Activated naive CD8-positive, alpha-beta T cell treated with anti-CD3 and anti-CD28 coated beads, Interleukin-2, amount 50 U/mL, for 24 hours (primary cell): ENCODE measurements at regions not wholly inside any gene's neighbourhood (a gene's known extent, or its start where the extent isn't known, plus 50 kb on each side); places are given as distances from the start of the nearest gene placed in this dataset.

Experiments used
- ATAC-seq: fragments of 150-1000 bp; cut with Tn5 transposase; one replicate; pipeline ENCODE4 v1.10.0; 2021
- DNase-seq: peaks from one replicate; pipeline ENCODE4 v3.0.0; 2021
- H3K27ac Mint-ChIP-seq: one replicate; pipeline ENCODE4 v1.8.0; 2021; ENCODE audit warnings: mild to moderate bottlenecking, mixed read lengths
- H3K27me3 Mint-ChIP-seq: one replicate; pipeline ENCODE4 v1.8.0; 2021; ENCODE audit warnings: mixed read lengths
- H3K36me3 Mint-ChIP-seq: one replicate; pipeline ENCODE4 v1.8.0; 2021; ENCODE audit warnings: low read depth, mixed read lengths
- H3K4me1 Mint-ChIP-seq: one replicate; pipeline ENCODE4 v1.8.0; 2021; ENCODE audit warnings: mixed read lengths
- H3K4me3 Mint-ChIP-seq: one replicate; pipeline ENCODE4 v1.8.0; 2021; ENCODE audit warnings: mild to moderate bottlenecking, moderate library complexity, mixed read lengths
- H3K9me3 Mint-ChIP-seq: one replicate; pipeline ENCODE4 v1.8.0; 2021; ENCODE audit warnings: mixed read lengths

GRCh38 chr14:104462651-104463630 lies 116.6 kb upstream of the C14orf180 start:
- Mint-ChIP-seq H3K4me3 (no peak overlapping the region), H3K9me3 (no peaks in the 10 kb centered on the region), H3K27me3 (peaks cover 53% of the 10 kb centered on the region), H3K4me1 (peaks cover 6% of the 10 kb centered on the region), H3K27ac (no peak overlapping the region), H3K36me3 (no peaks in the 10 kb centered on the region)
- DNase-seq, result no peak
- ATAC-seq, result no peak

DNA sequence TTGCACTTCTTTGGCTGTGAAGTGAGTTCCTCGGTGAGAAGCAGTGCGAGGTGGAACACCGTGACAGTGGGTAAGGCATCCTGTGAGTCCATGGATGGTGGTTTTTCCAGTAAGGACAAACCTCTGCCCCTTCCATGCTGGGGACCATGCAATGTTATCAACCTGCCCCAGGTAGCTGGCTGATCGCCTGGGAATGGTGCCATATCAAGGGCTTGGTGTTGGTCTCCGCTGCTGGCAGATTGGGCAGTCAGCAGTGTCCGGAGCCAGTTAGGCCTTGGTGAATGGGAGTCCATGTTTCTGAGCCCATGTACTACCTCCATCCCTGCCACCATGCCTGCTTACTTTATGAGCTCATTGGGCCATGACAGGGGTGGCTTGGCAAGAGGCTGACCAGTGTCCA lies 114.7 kb upstream of the C14orf180 start:
- Mint-ChIP-seq H3K9me3 (no peaks in the 10 kb centered on the region), H3K27ac (no peak overlapping the region), H3K4me1 (peaks cover 6% of the 10 kb centered on the region), H3K36me3 (no peaks in the 10 kb centered on the region), H3K27me3 (peaks cover 38% of the 10 kb centered on the region), H3K4me3 (no peak overlapping the region)
- ATAC-seq (no peak), DNase-seq (no peak)

DNA sequence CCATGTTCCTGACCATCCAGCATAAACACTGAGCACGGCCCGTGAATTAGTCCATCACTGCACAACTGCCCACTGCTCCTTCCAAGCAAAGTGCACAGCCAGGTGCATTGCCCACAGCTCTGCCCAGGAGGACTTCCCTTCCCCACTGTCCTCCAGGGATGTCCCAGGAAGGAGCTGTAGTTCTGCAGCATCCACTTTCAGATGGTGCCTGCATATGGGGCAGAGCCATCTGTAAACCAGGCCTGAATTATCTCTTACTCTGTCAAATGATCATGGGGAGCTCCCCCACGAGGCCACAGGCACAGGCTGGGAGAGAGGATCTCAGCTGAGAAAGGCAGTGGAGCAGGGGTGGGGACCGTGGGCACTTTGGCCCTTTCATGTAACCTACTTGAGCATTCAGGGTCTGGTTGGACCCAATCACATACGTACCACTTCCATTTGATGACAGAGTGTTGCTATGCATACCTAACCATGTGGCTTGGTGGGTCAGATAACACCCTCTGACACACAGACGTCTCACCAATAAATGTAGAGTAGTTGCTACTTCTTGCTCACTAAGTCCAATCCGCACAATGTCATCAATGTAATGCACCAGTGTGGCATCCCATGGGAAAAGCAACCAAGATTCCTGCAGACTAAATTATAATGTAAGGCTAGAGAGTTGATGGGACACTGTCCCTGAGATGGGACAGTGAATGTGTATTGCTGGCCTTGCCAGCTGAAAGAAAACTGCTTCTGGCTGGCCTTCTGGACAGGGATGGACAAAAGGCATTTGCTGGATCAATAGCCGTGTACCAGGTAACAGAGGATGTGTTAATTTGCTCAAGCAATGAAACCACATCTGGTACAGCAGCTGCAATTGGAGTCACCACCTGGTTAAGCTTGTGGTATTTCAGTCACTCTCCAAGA lies 113.8 kb upstream of the C14orf180 start:
- H3K4me3 Mint-ChIP-seq, result no peak overlapping the region
- H3K4me1 Mint-ChIP-seq, result peaks cover 4% of the 10 kb centered on the region
- peaks cover 29% of the 10 kb centered on the region for H3K27me3 Mint-ChIP-seq
- H3K36me3 Mint-ChIP-seq, result no peaks in the 10 kb centered on the region
- H3K9me3 Mint-ChIP-seq, result no peaks in the 10 kb centered on the region
- H3K27ac Mint-ChIP-seq, result no peak overlapping the region
- no peak for ATAC-seq
- no peak for DNase-seq

- no peak for DNase-seq
- Mint-ChIP-seq H3K36me3 (no peaks in the 10 kb centered on the region), H3K9me3 (no peaks in the 10 kb centered on the region), H3K27me3 (peaks cover 22% of the 10 kb centered on the region), H3K4me1 (no peaks in the 10 kb centered on the region), H3K4me3 (no peak overlapping the region), H3K27ac (no peak overlapping the region)
- ATAC-seq, result no peak
These were observed 112.3 kb upstream of the C14orf180 start for GRCh38 chr14:104467236-104467635.

GRCh38 chr14:104467641-104468040 lies 111.9 kb upstream of the C14orf180 start:
- Mint-ChIP-seq H3K27me3 (peaks cover 21% of the 10 kb centered on the region), H3K9me3 (no peaks in the 10 kb centered on the region)
- ATAC-seq, result no peak

DNA sequence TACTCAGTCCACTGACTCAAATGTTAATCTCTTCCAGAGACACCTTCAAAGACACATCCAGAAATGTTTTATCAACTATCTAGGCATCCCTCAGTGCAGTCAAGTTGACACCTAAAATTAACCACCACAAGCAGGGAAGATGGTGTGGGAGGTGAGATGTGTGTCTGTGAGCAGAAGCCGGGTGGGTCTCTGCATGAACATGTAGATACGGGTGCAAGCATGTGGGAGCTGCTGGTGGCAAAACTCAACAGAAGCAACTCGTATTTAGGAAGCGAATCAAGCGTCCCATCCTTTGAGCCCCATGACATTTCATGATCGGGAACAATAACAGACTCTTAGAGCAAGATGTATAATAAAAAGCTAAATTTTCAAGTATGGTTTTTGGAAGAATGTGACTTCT lies 110.0 kb upstream of the C14orf180 start:
- Mint-ChIP-seq H3K4me1 (no peaks in the 10 kb centered on the region), H3K36me3 (no peaks in the 10 kb centered on the region), H3K4me3 (no peak overlapping the region), H3K27me3 (peaks cover 11% of the 10 kb centered on the region), H3K27ac (no peak overlapping the region), H3K9me3 (no peaks in the 10 kb centered on the region)
- DNase-seq (no peak), ATAC-seq (no peak)

More at GRCh38 chr14:104467641-104468040, 111.9 kb upstream of the C14orf180 start:
- Mint-ChIP-seq H3K36me3 (no peaks in the 10 kb centered on the region), H3K4me1 (no peaks in the 10 kb centered on the region), H3K27ac (no peak overlapping the region), H3K4me3 (no peak overlapping the region)
- no peak for DNase-seq

- no peak for ATAC-seq
- H3K27me3 Mint-ChIP-seq, result peaks cover 5% of the 10 kb centered on the region
- DNase-seq, result no peak
- no peaks in the 10 kb centered on the region for H3K9me3 Mint-ChIP-seq
- no peaks in the 10 kb centered on the region for H3K36me3 Mint-ChIP-seq
- no peak overlapping the region for H3K4me3 Mint-ChIP-seq
- no peaks in the 10 kb centered on the region for H3K4me1 Mint-ChIP-seq
- H3K27ac Mint-ChIP-seq, result no peak overlapping the region
These were observed 109.0 kb upstream of the C14orf180 start for GRCh38 chr14:104470588-104470987.

DNA sequence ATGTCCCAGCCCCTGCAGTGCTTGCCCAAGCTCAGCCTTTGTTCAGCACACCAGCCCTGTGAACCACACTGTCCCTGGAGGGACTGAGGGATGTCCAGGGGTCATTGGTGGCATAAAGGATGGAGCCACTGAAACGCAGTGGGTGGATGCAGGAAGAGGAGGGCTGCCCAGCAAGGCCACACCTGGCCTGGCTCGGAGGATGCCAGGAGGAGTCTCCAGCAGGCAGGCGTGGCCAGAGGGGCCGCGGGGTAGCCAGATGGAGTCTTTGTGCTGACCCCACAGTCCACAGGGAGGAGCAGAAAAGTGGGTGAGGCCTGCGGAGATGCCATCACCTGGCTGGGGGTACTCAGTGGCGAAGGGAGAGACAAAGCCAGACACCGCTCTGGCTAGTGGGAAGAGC lies 108.5 kb upstream of the C14orf180 start:
- no peaks in the 10 kb centered on the region for H3K36me3 Mint-ChIP-seq
- no peaks in the 10 kb centered on the region for H3K9me3 Mint-ChIP-seq
- peaks cover 4% of the 10 kb centered on the region for H3K27me3 Mint-ChIP-seq
- H3K4me3 Mint-ChIP-seq, result no peak overlapping the region
- H3K27ac Mint-ChIP-seq, result no peak overlapping the region
- no peaks in the 10 kb centered on the region for H3K4me1 Mint-ChIP-seq
- ATAC-seq (no peak), DNase-seq (no peak)

- H3K27ac Mint-ChIP-seq, result no peak overlapping the region
- H3K4me3 Mint-ChIP-seq, result no peak overlapping the region
- no peaks in the 10 kb centered on the region for H3K36me3 Mint-ChIP-seq
- H3K4me1 Mint-ChIP-seq, result no peaks in the 10 kb centered on the region
- DNase-seq (no peak), ATAC-seq (no peak)
- no peaks in the 10 kb centered on the region for H3K9me3 Mint-ChIP-seq
- peaks cover 4% of the 10 kb centered on the region for H3K27me3 Mint-ChIP-seq
These were observed 107.5 kb upstream of the C14orf180 start for GRCh38 chr14:104472073-104472472.

- Mint-ChIP-seq H3K36me3 (no peaks in the 10 kb centered on the region), H3K27me3 (peaks cover 4% of the 10 kb centered on the region), H3K4me3 (no peak overlapping the region), H3K9me3 (no peaks in the 10 kb centered on the region), H3K27ac (no peak overlapping the region), H3K4me1 (no peaks in the 10 kb centered on the region)
- DNase-seq (no peak), ATAC-seq (no peak)
These were observed 106.9 kb upstream of the C14orf180 start for GRCh38 chr14:104472536-104473243.

- ATAC-seq, result no peak
- no peaks in the 10 kb centered on the region for H3K9me3 Mint-ChIP-seq
- H3K4me1 Mint-ChIP-seq, result no peaks in the 10 kb centered on the region
- no peak overlapping the region for H3K27ac Mint-ChIP-seq
- H3K36me3 Mint-ChIP-seq, result no peaks in the 10 kb centered on the region
- DNase-seq, result no peak
- H3K27me3 Mint-ChIP-seq, result peaks cover 4% of the 10 kb centered on the region
- no peak overlapping the region for H3K4me3 Mint-ChIP-seq
These were observed 106.4 kb upstream of the C14orf180 start for GRCh38 chr14:104473244-104473565.

DNA sequence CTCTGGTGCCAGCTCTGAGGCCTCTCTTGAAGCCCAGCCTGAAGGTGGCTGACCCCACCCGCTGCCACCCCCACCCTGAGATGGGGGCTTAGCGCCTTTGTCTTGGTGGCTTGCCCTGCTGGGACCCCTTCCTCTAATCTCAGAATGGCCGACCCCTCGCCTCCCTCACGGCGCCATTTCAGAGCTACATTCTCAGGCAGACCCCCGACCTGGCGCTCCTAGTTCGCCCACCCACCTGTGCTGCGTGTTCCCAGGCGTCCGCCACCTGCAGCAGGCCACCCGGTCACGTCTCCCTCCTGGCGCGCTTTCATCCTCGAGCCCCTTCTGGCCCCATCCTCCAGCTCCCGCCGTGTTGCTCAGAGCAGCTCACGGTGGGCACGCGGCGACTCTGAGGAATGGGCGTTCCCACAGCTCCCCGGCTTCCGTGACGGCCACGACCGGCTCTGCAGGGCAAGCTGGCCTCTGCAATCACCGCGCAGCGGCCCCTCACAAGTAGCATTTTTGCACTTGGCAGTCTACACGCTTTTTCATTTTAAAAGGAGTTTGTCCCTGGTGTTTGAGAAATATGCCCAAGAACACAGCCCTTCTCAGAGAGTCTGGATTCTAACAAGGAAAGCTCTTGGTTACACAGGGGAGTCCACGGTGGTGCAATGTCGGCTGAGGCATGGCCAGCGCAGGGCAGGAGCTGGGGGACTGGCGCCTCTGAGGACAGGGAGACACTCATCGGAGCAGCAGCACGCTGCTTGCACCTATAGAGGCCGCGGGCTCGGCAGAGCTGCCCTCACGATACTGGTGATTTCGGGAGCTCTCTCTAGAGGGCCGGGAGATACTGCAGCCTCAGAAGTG lies 105.7 kb upstream of the C14orf180 start:
- H3K4me3 Mint-ChIP-seq, result no peak overlapping the region
- peaks cover 4% of the 10 kb centered on the region for H3K27me3 Mint-ChIP-seq
- no peaks in the 10 kb centered on the region for H3K36me3 Mint-ChIP-seq
- H3K27ac Mint-ChIP-seq, result no peak overlapping the region
- ATAC-seq, result no peak
- H3K4me1 Mint-ChIP-seq, result no peaks in the 10 kb centered on the region
- DNase-seq, result no peak
- H3K9me3 Mint-ChIP-seq, result no peaks in the 10 kb centered on the region

GRCh38 chr14:104474495-104475213 lies 104.9 kb upstream of the C14orf180 start:
- Mint-ChIP-seq H3K27me3 (peaks cover 4% of the 10 kb centered on the region), H3K36me3 (no peaks in the 10 kb centered on the region), H3K27ac (no peak overlapping the region), H3K4me3 (no peak overlapping the region), H3K4me1 (no peaks in the 10 kb centered on the region), H3K9me3 (no peaks in the 10 kb centered on the region)
- ATAC-seq, result no peak
- DNase-seq, result no peak
